GM19025 (cell line): ENCODE measurements at regions not wholly inside any gene's neighbourhood (a gene's known extent, or its start where the extent isn't known, plus 50 kb on each side); places are given as distances from the start of the nearest gene placed in this dataset.
"Not testable (repeated sequence)": the region's sequence is repeated elsewhere in the genome, so short reads cannot be mapped to it uniquely, and the experiment has no call there.

Experiments used
- ATAC-seq: cut with Tn5 transposase; IDR thresholded peaks from one replicate; pipeline ENCODE4 v1.9.1; 2021; ENCODE audit warnings: mild to moderate bottlenecking, low read depth, moderate library complexity; ENCODE audit not compliant: unreplicated experiment

- ATAC-seq = no peak
Measured at GRCh38 chr3:34102288-34102687, 303.9 kb downstream of the PDCD6IP start.

GRCh38 chr3:34106379-34106778 is 307.9 kb downstream of the PDCD6IP start:
- ATAC-seq = no peak

GRCh38 chr3:34106879-34107278 is 308.4 kb downstream of the PDCD6IP start:
- no peak for ATAC-seq

GRCh38 chr3:34107669-34108068 is 309.2 kb downstream of the PDCD6IP start:
- peak; percentile 48 for ATAC-seq

- no peak for ATAC-seq
Measured at GRCh38 chr3:34109021-34109420, 310.6 kb downstream of the PDCD6IP start.

GRCh38 chr3:34109846-34110245 is 311.4 kb downstream of the PDCD6IP start:
- no peak for ATAC-seq

- no peak for ATAC-seq
Measured at GRCh38 chr3:34111361-34111760, 312.9 kb downstream of the PDCD6IP start.

- ATAC-seq = not testable (repeated sequence)
Measured at GRCh38 chr3:34112261-34112660, 313.8 kb downstream of the PDCD6IP start.

GRCh38 chr3:34131091-34131490 is 332.7 kb downstream of the PDCD6IP start:
- ATAC-seq = no peak

GRCh38 chr3:34132069-34132692 is 333.8 kb downstream of the PDCD6IP start:
- no peak for ATAC-seq

GRCh38 chr3:34139566-34139965 is 341.1 kb downstream of the PDCD6IP start:
- ATAC-seq = no peak

- no peak for ATAC-seq
Measured at GRCh38 chr3:34140616-34141015, 342.2 kb downstream of the PDCD6IP start.

GRCh38 chr3:34141841-34142337 is 343.5 kb downstream of the PDCD6IP start:
- no peak for ATAC-seq

GRCh38 chr3:34145796-34146195 is 347.4 kb downstream of the PDCD6IP start:
- ATAC-seq = no peak

- no peak for ATAC-seq
Measured at GRCh38 chr3:34146596-34146995, 348.2 kb downstream of the PDCD6IP start.

- no peak for ATAC-seq
Measured at GRCh38 chr3:34150992-34151391, 352.6 kb downstream of the PDCD6IP start.

- no peak for ATAC-seq
Measured at GRCh38 chr3:34152656-34153055, 354.2 kb downstream of the PDCD6IP start.

- no peak for ATAC-seq
Measured at GRCh38 chr3:34155108-34155507, 356.7 kb downstream of the PDCD6IP start.

GRCh38 chr3:34155666-34156065 is 357.2 kb downstream of the PDCD6IP start:
- ATAC-seq = no peak

GRCh38 chr3:34157491-34157890 is 359.1 kb downstream of the PDCD6IP start:
- no peak for ATAC-seq

GRCh38 chr3:34159613-34160420 is 361.4 kb downstream of the PDCD6IP start:
- no peak for ATAC-seq

GRCh38 chr3:34169636-34170035 is 371.2 kb downstream of the PDCD6IP start:
- ATAC-seq = not testable (repeated sequence)
